Endothelial cell of umbilical vein (primary cell): ENCODE measurements at regions not wholly inside any gene's neighbourhood (a gene's known extent, or its start where the extent isn't known, plus 50 kb on each side); places are given as distances from the start of the nearest gene placed in this dataset.
A peak's percentile ranks its signal among the peaks of the same experiment; 100 is the strongest.

ENCODE experiments used
- BruUV-seq: library from RNA; stranded (reverse); fragments of 400-500 nt; replicated peaks from 2 replicates; lab custom pipeline; 2021; lab: Mats Ljungman, UMichigan
- CTCF ChIA-PET: fragments of 300-600, 350-600 bp; sonication (Branson Sonifier 250); formaldehyde crosslinking; loops from one replicate; lab custom pipeline; 2021; ENCODE audit warnings: antibody characterized with exemption, inconsistent platforms; lab: Charles Lee
- POLR2A ChIA-PET: fragments of 300-600, 350-600 bp; sonication (Branson Sonifier 250); formaldehyde crosslinking; loops from one replicate; lab custom pipeline; 2021; ENCODE audit warnings: antibody characterized with exemption, inconsistent platforms; lab: Charles Lee
- DNase-seq: peaks from one replicate; pipeline ENCODE4 v3.0.0-alpha.2; 2011; ENCODE audit warnings: low read depth, low spot score
- FAIRE-seq: peaks from 2 replicates; lab custom pipeline; 2011; peaks lifted over from hg19 to GRCh38; lab: Jason Lieb, UNC
- H2AFZ ChIP-seq: 2 replicates; pipeline ENCODE4 v1.6.0; 2012; ENCODE audit warnings: low read depth, low read length, control low read depth, inconsistent platforms
- H3K27ac ChIP-seq: 2 replicates; pipeline ENCODE4 v1.5.1; 2011; ENCODE audit warnings: low read depth, mild to moderate bottlenecking, control low read depth, low read length, moderate library complexity; ENCODE audit not compliant: insufficient read depth
- H3K27me3 ChIP-seq, 2 experiments: 2 replicates each; pipeline versions ENCODE4 v1.6.0 to v1.6.1; 2011; ENCODE audit warnings: low read length in 2 of 2, mixed read lengths in 1 of 2; ENCODE audit not compliant: control insufficient read depth in 2 of 2, insufficient read depth in 2 of 2
- H3K36me3 ChIP-seq, 2 experiments: 2 replicates in 1 of 2; 3 replicates in 1 of 2; pipeline ENCODE4 v1.5.1; 2011; ENCODE audit warnings: low read length in 2 of 2, mild to moderate bottlenecking in 1 of 2, moderate library complexity in 1 of 2; ENCODE audit not compliant: control insufficient read depth in 2 of 2, insufficient read depth in 2 of 2; ENCODE audit errors: extremely low read depth in 1 of 2
- H3K4me1 ChIP-seq: 3 replicates; pipeline ENCODE4 v1.5.1; 2011; ENCODE audit warnings: mild to moderate bottlenecking, low read length; ENCODE audit not compliant: control insufficient read depth, insufficient read depth; ENCODE audit errors: extremely low read depth
- H3K4me2 ChIP-seq: 2 replicates; pipeline ENCODE4 v1.6.1; 2011; ENCODE audit warnings: low read length, control low read depth, mixed read lengths; ENCODE audit not compliant: insufficient read depth
- H3K4me3 ChIP-seq, 3 experiments: fragments of 200-600 bp in 1 of 3; sonication (generic), shearing (Covaris generic) in 1 of 3; replicated peaks in 1 of 3; 2 replicates each; pipeline ENCODE4 v1.5.1; 2011 to 2016; ENCODE audit warnings: control low read depth in 3 of 3, low read length in 3 of 3, mild to moderate bottlenecking in 2 of 3, inconsistent platforms in 1 of 3, low read depth in 1 of 3, moderate library complexity in 1 of 3; ENCODE audit not compliant: insufficient read depth in 1 of 3
- H3K79me2 ChIP-seq: 2 replicates; pipeline ENCODE4 v1.6.0; 2012; ENCODE audit warnings: low read length, inconsistent platforms; ENCODE audit not compliant: control insufficient read depth, insufficient read depth
- H3K9ac ChIP-seq: replicated peaks from 2 replicates; pipeline ENCODE3; 2011; ENCODE audit warnings: low read length, control low read depth; ENCODE audit not compliant: insufficient read depth; ENCODE audit errors: extremely low read depth
- H3K9me1 ChIP-seq: replicated peaks from 3 replicates; pipeline ENCODE4 v1.6.0; 2011; ENCODE audit warnings: mild to moderate bottlenecking, low read length; ENCODE audit not compliant: control insufficient read depth, insufficient read depth; ENCODE audit errors: extremely low read depth
- H3K9me3 ChIP-seq: replicated peaks from 2 replicates; pipeline ENCODE4 v1.5.1; 2012; ENCODE audit warnings: low read length, inconsistent platforms; ENCODE audit not compliant: control insufficient read depth, insufficient read depth
- H4K20me1 ChIP-seq: replicated peaks from 2 replicates; pipeline ENCODE3; 2011; ENCODE audit warnings: mild to moderate bottlenecking, low read length; ENCODE audit not compliant: control insufficient read depth, insufficient read depth; ENCODE audit errors: extremely low read depth
- CTCF ChIP-seq, 2 donors: IDR thresholded peaks; 1 replicate in 1 of 2; 2 replicates in 1 of 2; pipeline ENCODE4 v1.5.1; 2011; ENCODE audit warnings: low read length in 2 of 2, mild to moderate bottlenecking in 2 of 2, moderate library complexity in 2 of 2, control low read depth in 1 of 2, inconsistent platforms in 1 of 2, low read depth in 1 of 2; ENCODE audit not compliant: insufficient read depth in 1 of 2; ENCODE audit errors: extremely low read depth in 1 of 2
- EZH2 ChIP-seq: IDR thresholded peaks from 2 replicates; pipeline ENCODE4 v1.6.1; 2012; ENCODE audit warnings: borderline replicate concordance, low read depth, mild to moderate bottlenecking, moderate library complexity, low read length, inconsistent platforms; ENCODE audit not compliant: severe bottlenecking
- FOS ChIP-seq: IDR thresholded peaks from 2 replicates; pipeline ENCODE4 v1.6.1; 2011; ENCODE audit warnings: mild to moderate bottlenecking, low read length, moderate library complexity, borderline replicate concordance; ENCODE audit not compliant: insufficient read depth
- GATA2 ChIP-seq: IDR thresholded peaks from 2 replicates; pipeline ENCODE4 v1.7.0; 2011; ENCODE audit warnings: low read depth, mild to moderate bottlenecking, moderate library complexity, mixed read lengths, low read length; ENCODE audit not compliant: insufficient read length, insufficient read depth
- JUN ChIP-seq: IDR thresholded peaks from 2 replicates; pipeline ENCODE4 v1.6.1; 2011; ENCODE audit warnings: borderline replicate concordance, low read depth; ENCODE audit not compliant: insufficient read length, insufficient read depth
- MYC ChIP-seq: IDR thresholded peaks from one replicate; pipeline ENCODE4 v1.6.1; 2011; ENCODE audit warnings: mild to moderate bottlenecking, low read depth, low read length
- POLR2A ChIP-seq: IDR thresholded peaks from 2 replicates; pipeline ENCODE4 v1.6.1; 2012; ENCODE audit warnings: low read depth, mild to moderate bottlenecking, control low read depth, low read length
- POLR2AphosphoS5 ChIP-seq: IDR thresholded peaks from 2 replicates; pipeline ENCODE4 v1.6.1; 2012; ENCODE audit warnings: low read depth, mild to moderate bottlenecking, control low read depth, low read length, moderate library complexity; ENCODE audit not compliant: insufficient read depth
- dilution Hi-C: fragments of 300-500 bp; cut with MboI; formaldehyde crosslinking; loops from one replicate; pipeline ENCODE4 v1.15.0; 2019; ENCODE audit warnings: low sequenced_read_pairs; ENCODE audit not compliant: extremely low pct_ligation_motif_present
- intact Hi-C: fragments of 100-400 bp; cut with micrococcal nuclease; formaldehyde crosslinking; loops from one replicate; pipeline ENCODE4 v1.10.0; 2022
- TF ChIP-seq, protein P1 (sequence below): IDR thresholded peaks from 2 replicates; pipeline ENCODE4 v1.6.1; 2011; ENCODE audit not compliant: insufficient read depth, insufficient read length

GRCh38 chr18:1090758-1091157 lies 186.1 kb downstream of the ADCYAP1 start:
- ChIA-PET POLR2A (no interaction called here), CTCF (interaction anchor here (1.0 to 1.4 kb wide), 3 partner anchors 24 to 129 kb away, joined by 3 to 5 read pairs (median 3); no protein-coding TSS in a partner anchor)
- Histone ChIP-seq H3K4me3 (no peak overlapping the region), H3K79me2 (no peaks in the 10 kb centered on the region), H3K9me3 (no peaks in the 10 kb centered on the region), H3K9ac (no peak overlapping the region), H3K36me3 (no peaks in the 10 kb centered on the region), H4K20me1 (no peaks in the 10 kb centered on the region), H3K27me3 (no peaks in the 10 kb centered on the region), H3K9me1 (no peaks in the 10 kb centered on the region), H3K4me2 (no peak overlapping the region), H3K27ac (no peak overlapping the region), H3K4me1 (no peaks in the 10 kb centered on the region), H2AFZ (no peak overlapping the region)
- FAIRE-seq: no peak
- no TSS peak for BruUV-seq
- intact Hi-C loops (no loop called here), dilution Hi-C loops (no loop called here)
- DNase-seq: no peak
- TF ChIP-seq MYC: no peak
- no peak for TF ChIP-seq GATA2

- intact Hi-C loops (no loop called here), dilution Hi-C loops (no loop called here)
- peak; percentile 1 for DNase-seq
- no peaks in the 10 kb centered on the region for H4K20me1 ChIP-seq
- no peaks in the 10 kb centered on the region for H3K4me1 ChIP-seq
- no TSS peak for BruUV-seq
- no peak overlapping the region for H2AFZ ChIP-seq
- no peaks in the 10 kb centered on the region for H3K9me1 ChIP-seq
- no peak overlapping the region for H3K4me3 ChIP-seq
- peak; percentile 49 for FAIRE-seq
- no peak overlapping the region for H3K27ac ChIP-seq
- H3K4me2 ChIP-seq: no peak overlapping the region
- H3K9me3 ChIP-seq: no peaks in the 10 kb centered on the region
- TF ChIP-seq CTCF (IDR thresholded peaks at IDR 0.05; ENCODE audit: extremely low read depth in 1 of 2, insufficient read depth in 1 of 2, low read depth in 1 of 2, low read length in 2 of 2): no peak
- no peak for TF ChIP-seq EZH2
- no peak for TF ChIP-seq POLR2AphosphoS5
- TF ChIP-seq GATA2: no peak
- TF ChIP-seq POLR2A: no peak
- TF ChIP-seq, protein P1, sequence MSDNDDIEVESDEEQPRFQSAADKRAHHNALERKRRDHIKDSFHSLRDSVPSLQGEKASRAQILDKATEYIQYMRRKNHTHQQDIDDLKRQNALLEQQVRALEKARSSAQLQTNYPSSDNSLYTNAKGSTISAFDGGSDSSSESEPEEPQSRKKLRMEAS: no peak
- no peak for TF ChIP-seq FOS
- TF ChIP-seq MYC: no peak
- no peak for TF ChIP-seq JUN
- CTCF ChIA-PET: no interaction called here
- POLR2A ChIA-PET: no interaction called here
- no peaks in the 10 kb centered on the region for H3K27me3 ChIP-seq
- no peak overlapping the region for H3K9ac ChIP-seq
- no peaks in the 10 kb centered on the region for H3K79me2 ChIP-seq
- H3K36me3 ChIP-seq: no peaks in the 10 kb centered on the region
These were observed 187.6 kb downstream of the ADCYAP1 start for GRCh38 chr18:1092228-1092627.
